K562 (cell line): ENCODE measurements at regions not wholly inside any gene's neighbourhood (a gene's known extent, or its start where the extent isn't known, plus 50 kb on each side); places are given as distances from the start of the nearest gene placed in this dataset.

ENCODE experiments used
- ATAC-seq: fragments of 200-7000 bp; cut with Tn5 transposase; 3 replicates; pipeline ENCODE4 v1.9.1; 2020; ENCODE audit warnings: moderate library complexity
- BruUV-seq: library from RNA; stranded (reverse); fragments of 400-500 nt; replicated peaks from 2 replicates; lab custom pipeline; 2021; lab: Mats Ljungman, UMichigan
- CTCF ChIA-PET: fragments of 300-600 bp; formaldehyde crosslinking; extraction: SDS; loops from one replicate; lab custom pipeline; 2021; ENCODE audit warnings: low intra/inter-chr PET ratio; lab: Yijun Ruan, JAX
- POLR2A ChIA-PET: fragments of 300-600, 350-650 bp; sonication (Branson Sonifier 250); formaldehyde crosslinking; extraction: SDS; loops from one replicate; lab custom pipeline; 2021; ENCODE audit warnings: antibody characterized with exemption, inconsistent platforms; lab: Yijun Ruan, JAX
- DNase-seq, 4 experiments: peaks; one replicate each; pipeline versions ENCODE4 v3.0.0 to v3.0.0-alpha.2; 2011 to 2018; ENCODE audit warnings: low spot score in 3 of 4, mixed read lengths in 3 of 4; ENCODE audit errors: extremely low read depth in 1 of 4
- FAIRE-seq: peaks from 2 replicates; lab custom pipeline; 2011; peaks lifted over from hg19 to GRCh38; lab: Jason Lieb, UNC
- H2AFZ ChIP-seq: 2 replicates; pipeline ENCODE4 v1.6.0; 2011; ENCODE audit warnings: low read depth, low read length, control low read depth, inconsistent platforms
- H3K27ac ChIP-seq: fragments of 200-600 bp; 3 replicates; pipeline ENCODE4 v1.8.0; 2011; ENCODE audit warnings: low read depth, mild to moderate bottlenecking, control low read depth, inconsistent platforms, low read length, moderate library complexity, mixed read lengths; ENCODE audit errors: extremely low read depth
- H3K27me3 ChIP-seq, 2 experiments: fragments of 300-600 bp in 1 of 2; 2 replicates in 1 of 2; 3 replicates in 1 of 2; pipeline versions ENCODE4 v1.6.0 to v1.8.0; 2011; ENCODE audit warnings: inconsistent platforms in 2 of 2, low read length in 2 of 2, mild to moderate bottlenecking in 1 of 2, mixed read lengths in 1 of 2, moderate library complexity in 1 of 2; ENCODE audit not compliant: control insufficient read depth in 2 of 2, insufficient read depth in 2 of 2
- H3K36me3 ChIP-seq: fragments of 300-600 bp; 3 replicates; pipeline ENCODE4 v1.8.0; 2011; ENCODE audit warnings: mild to moderate bottlenecking, low read length, inconsistent platforms; ENCODE audit not compliant: control insufficient read depth, insufficient read depth
- H3K4me1 ChIP-seq, 2 experiments: fragments of 200-600 bp in 1 of 2; replicated peaks in 1 of 2; 2 replicates in 1 of 2; 3 replicates in 1 of 2; pipeline versions ENCODE4 v1.5.1 to v1.8.0; 2011; ENCODE audit warnings: inconsistent platforms in 2 of 2, low read length in 2 of 2, mild to moderate bottlenecking in 1 of 2, mixed read lengths in 1 of 2, moderate library complexity in 1 of 2; ENCODE audit not compliant: control insufficient read depth in 2 of 2, insufficient read depth in 2 of 2
- H3K4me2 ChIP-seq: 2 replicates; pipeline ENCODE4 v1.6.1; 2011; ENCODE audit warnings: low read length, control low read depth, inconsistent platforms, mixed read lengths; ENCODE audit not compliant: insufficient read depth
- H3K4me3 ChIP-seq: fragments of 200-600 bp; sonication (generic), shearing (Covaris generic); 2 replicates; pipeline ENCODE4 v1.5.1; 2016; ENCODE audit warnings: control low read depth, inconsistent platforms
- H3K79me2 ChIP-seq: fragments of 200-600 bp; 3 replicates; pipeline ENCODE4 v1.8.0; 2011; ENCODE audit warnings: low read length, inconsistent platforms; ENCODE audit not compliant: control insufficient read depth, insufficient read depth
- H3K9ac ChIP-seq, 2 experiments: 2 replicates each; pipeline versions ENCODE4 v1.6.0 to v1.6.1; 2011; ENCODE audit warnings: low read depth in 2 of 2, low read length in 2 of 2, control low read depth in 1 of 2, inconsistent platforms in 1 of 2, mild to moderate bottlenecking in 1 of 2, mixed read lengths in 1 of 2; ENCODE audit not compliant: insufficient read depth in 1 of 2
- H3K9me1 ChIP-seq: one replicate; pipeline ENCODE4 v1.6.0; 2011; ENCODE audit warnings: inconsistent platforms, mild to moderate bottlenecking, low read length, moderate library complexity; ENCODE audit not compliant: control insufficient read depth, insufficient read depth
- H3K9me3 ChIP-seq: replicated peaks from 2 replicates; pipeline ENCODE4 v1.5.1; 2011; ENCODE audit warnings: low read depth, low read length, inconsistent platforms; ENCODE audit not compliant: control insufficient read depth, insufficient read depth
- H4K20me1 ChIP-seq: replicated peaks from 2 replicates; pipeline ENCODE4 v1.6.1; 2011; ENCODE audit warnings: low read length, inconsistent platforms, mixed read lengths; ENCODE audit not compliant: control insufficient read depth, insufficient read depth
- ARHGAP35 ChIP-seq: fragments of 450-650 bp; IDR thresholded peaks from 2 replicates; pipeline ENCODE4 v1.6.1; 2018; ENCODE audit not compliant: partially characterized antibody
- BMI1 ChIP-seq: fragments of 150-350 bp; IDR thresholded peaks from 2 replicates; pipeline ENCODE4 v1.6.1; 2014; ENCODE audit warnings: low read length
- BRD4 ChIP-seq: fragments of 200-600 bp; sonication (generic); IDR thresholded peaks from 2 replicates; pipeline ENCODE4 v1.6.1; 2017; ENCODE audit warnings: inconsistent platforms
- E2F4 ChIP-seq: sonication (generic); formaldehyde crosslinking; IDR thresholded peaks from 2 replicates; pipeline ENCODE4 v1.8.0; 2022; ENCODE audit warnings: mild to moderate bottlenecking, low read depth, missing genetic modification reagents
- GTF2A2 ChIP-seq: IDR thresholded peaks from 2 replicates; pipeline ENCODE4 v1.6.1; 2016; ENCODE audit warnings: mild to moderate bottlenecking, missing genetic modification characterization, missing compliant biosample characterization
- HDAC2 ChIP-seq: fragments of 450-650 bp; IDR thresholded peaks from 2 replicates; pipeline ENCODE4 v1.6.1; 2016; ENCODE audit warnings: mild to moderate bottlenecking
- HMG20A ChIP-seq: fragments of 450-650 bp; formaldehyde crosslinking; conservative IDR thresholded peaks from 2 replicates; pipeline ENCODE4 v1.4.0; 2020; ENCODE audit warnings: mild to moderate bottlenecking, mixed read lengths
- MECOM ChIP-seq: fragments of 250-450 bp; sonication (Bioruptor Pico); IDR thresholded peaks from 2 replicates; pipeline ENCODE4 v1.8.0; 2022; ENCODE audit warnings: inconsistent platforms
- NONO ChIP-seq, 2 experiments: fragments of 200-400 bp in 1 of 2; fragments of 450-650 bp in 1 of 2; formaldehyde crosslinking in 1 of 2; IDR thresholded peaks; 2 replicates each; pipeline ENCODE4 v1.6.1; 2017; ENCODE audit warnings: low read depth in 2 of 2, mild to moderate bottlenecking in 2 of 2, moderate library complexity in 2 of 2, low read length in 1 of 2
- PHF8 ChIP-seq: fragments of 200-600 bp; sonication (generic); IDR thresholded peaks from 2 replicates; pipeline ENCODE4 v1.6.1; 2012; ENCODE audit warnings: mixed run types, mild to moderate bottlenecking, inconsistent platforms, low read length, moderate library complexity, borderline replicate concordance
- PPARD ChIP-seq: fragments of 250-450 bp; sonication (Bioruptor Pico); IDR thresholded peaks from 2 replicates; pipeline ENCODE4 v1.8.0; 2022; ENCODE audit warnings: inconsistent platforms, mild to moderate bottlenecking, moderate library complexity
- RNF2 ChIP-seq: sonication (generic); IDR thresholded peaks from 2 replicates; pipeline ENCODE4 v1.6.1; 2016
- ZFP30 ChIP-seq: fragments of 250-450 bp; sonication (Bioruptor Pico); IDR thresholded peaks from 2 replicates; pipeline ENCODE4 v1.8.0; 2022; ENCODE audit warnings: moderate library complexity, mild to moderate bottlenecking, inconsistent platforms, borderline replicate concordance
- ZFPM2 ChIP-seq: fragments of 250-450 bp; sonication (Bioruptor Pico); IDR thresholded peaks from 2 replicates; pipeline ENCODE4 v1.5.1; 2022; ENCODE audit warnings: mild to moderate bottlenecking
- ZNF644 ChIP-seq: fragments of 200-800 bp; sonication (Bioruptor generic); IDR thresholded peaks from 2 replicates; pipeline ENCODE4 v1.6.1; 2016; ENCODE audit warnings: low read depth, missing genetic modification characterization, missing compliant biosample characterization
- ZNF717 ChIP-seq: fragments of 250-450 bp; sonication (Bioruptor Pico); IDR thresholded peaks from 2 replicates; pipeline ENCODE4 v1.5.0; 2021
- ZNF778 ChIP-seq: fragments of 450-650 bp; formaldehyde crosslinking; IDR thresholded peaks from 2 replicates; pipeline ENCODE4 v1.4.0; 2020; ENCODE audit warnings: mild to moderate bottlenecking, moderate library complexity
- ZSCAN29 ChIP-seq: fragments of 450-650 bp; IDR thresholded peaks from 2 replicates; pipeline ENCODE4 v1.6.1; 2017
- WGBS: fragments of 100-300 bp; shearing (Covaris generic); methylation state at CpG from one replicate; pipeline ENCODE4 v1.1.6; 2016; ENCODE audit warnings: low coverage, mixed read lengths; ENCODE audit not compliant: insufficient coverage; ENCODE audit errors: missing lambda C conversion rate; 5-methylcytosine and 5-hydroxymethylcytosine counted together
- in situ Hi-C: fragments of 300-500 bp; cut with MboI; formaldehyde crosslinking; loops from 4 replicates; pipeline ENCODE4 v1.15.0; 2018; ENCODE audit warnings: inconsistent platforms, mixed read lengths
- intact Hi-C: fragments of 100-400 bp; cut with micrococcal nuclease; formaldehyde crosslinking; loops from 2 replicates; pipeline ENCODE4 v1.14.2; 2022
- TF ChIP-seq, protein P1 (sequence below): fragments of 450-650 bp; IDR thresholded peaks from 2 replicates; pipeline ENCODE4 v1.6.1; 2017; ENCODE audit warnings: antibody characterized with exemption, mild to moderate bottlenecking

DNA sequence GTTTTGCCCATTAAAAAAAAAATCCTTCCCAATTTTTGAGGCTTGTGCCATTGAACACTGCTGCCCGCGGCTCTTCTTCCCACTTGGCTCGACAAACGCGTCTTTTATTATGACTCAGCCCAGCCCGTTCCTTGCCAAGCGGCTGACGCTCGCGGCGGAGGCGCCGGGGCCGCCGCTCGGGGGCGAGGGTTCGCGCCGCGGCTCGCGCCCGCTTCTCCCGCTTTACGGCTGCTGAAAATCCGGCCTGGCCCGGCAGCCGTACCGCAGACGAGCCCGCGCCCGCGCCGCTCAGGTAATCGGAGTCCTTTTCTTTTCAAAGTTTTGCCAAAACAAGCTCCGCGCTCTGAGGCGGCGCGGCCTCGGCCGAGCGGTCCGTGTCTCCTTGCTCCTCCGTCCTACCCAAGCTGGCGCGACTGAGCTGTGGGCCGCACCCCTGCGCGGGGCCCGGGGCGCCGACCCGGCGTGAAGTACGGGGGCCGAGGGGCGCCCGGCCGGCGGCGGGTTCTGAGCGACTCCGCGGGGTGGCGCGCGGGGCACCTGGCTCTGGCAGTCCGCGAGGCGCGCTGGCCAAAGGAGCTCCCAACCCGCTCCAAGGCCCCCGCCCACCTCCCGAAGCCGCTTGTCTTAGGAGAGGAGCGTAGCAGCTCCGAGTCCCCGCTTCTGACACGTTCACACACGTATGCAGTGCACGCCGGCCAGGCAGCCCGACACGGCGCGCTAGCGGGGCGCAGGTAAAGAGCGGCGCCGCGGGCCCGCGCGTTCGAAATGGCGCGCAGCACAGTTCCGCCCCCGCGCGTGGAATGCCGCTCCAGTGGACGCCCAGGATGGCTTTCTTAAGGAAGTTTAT lies 418.2 kb upstream of the NAALADL2 start:
- Histone ChIP-seq H3K4me2 (peak overlapping the region; percentile 81), H3K9me1 (no peaks in the 10 kb centered on the region), H3K27ac (peak overlapping the region; percentile 76; the same call in 2 of the 3 replicates), H3K4me3 (peak overlapping the region; percentile 63), H3K36me3 (no peaks in the 10 kb centered on the region), H3K79me2 (no peaks in the 10 kb centered on the region), H3K27me3 (no peaks in the 10 kb centered on the region), H2AFZ (peak overlapping the region; percentile 89), H3K4me1 (peaks cover 0 to 10% of the 10 kb centered on the region in 2 experiments; a peak in 2 of 5 replicates), H3K9me3 (no peaks in the 10 kb centered on the region), H4K20me1 (no peaks in the 10 kb centered on the region), H3K9ac (peak overlapping the region; percentile 70 to 91)
- WGBS: 8% methylated on average over 73 of the region's 107 CpGs
- BruUV-seq: no TSS peak
- no peak for FAIRE-seq
- DNase-seq: peak; percentile 51 to 76 (median 63)
- ChIA-PET POLR2A (interaction anchor here (0.6 to 1.9 kb wide), 4 partner anchors 9 to 232 kb away, joined by 3 to 5 read pairs (median 4); no protein-coding TSS in a partner anchor), CTCF (no interaction called here)
- intact Hi-C loops: no loop called here
- in situ Hi-C loops: no loop called here
- peak; percentile 94 for ATAC-seq
- TF ChIP-seq HMG20A: no peak
- 0 out of 4 replicates have a peak, but pooled peaks of 1 of the 2 experiments have one; percentile 27 for TF ChIP-seq NONO (IDR thresholded peaks at IDR 0.05; ENCODE audit: low read depth in 2 of 2, low read length in 1 of 2)
- no peak for TF ChIP-seq ZFP30 (CRISPR knock-in tag)
- no peak for TF ChIP-seq GTF2A2 (tag)
- TF ChIP-seq, protein P1, sequence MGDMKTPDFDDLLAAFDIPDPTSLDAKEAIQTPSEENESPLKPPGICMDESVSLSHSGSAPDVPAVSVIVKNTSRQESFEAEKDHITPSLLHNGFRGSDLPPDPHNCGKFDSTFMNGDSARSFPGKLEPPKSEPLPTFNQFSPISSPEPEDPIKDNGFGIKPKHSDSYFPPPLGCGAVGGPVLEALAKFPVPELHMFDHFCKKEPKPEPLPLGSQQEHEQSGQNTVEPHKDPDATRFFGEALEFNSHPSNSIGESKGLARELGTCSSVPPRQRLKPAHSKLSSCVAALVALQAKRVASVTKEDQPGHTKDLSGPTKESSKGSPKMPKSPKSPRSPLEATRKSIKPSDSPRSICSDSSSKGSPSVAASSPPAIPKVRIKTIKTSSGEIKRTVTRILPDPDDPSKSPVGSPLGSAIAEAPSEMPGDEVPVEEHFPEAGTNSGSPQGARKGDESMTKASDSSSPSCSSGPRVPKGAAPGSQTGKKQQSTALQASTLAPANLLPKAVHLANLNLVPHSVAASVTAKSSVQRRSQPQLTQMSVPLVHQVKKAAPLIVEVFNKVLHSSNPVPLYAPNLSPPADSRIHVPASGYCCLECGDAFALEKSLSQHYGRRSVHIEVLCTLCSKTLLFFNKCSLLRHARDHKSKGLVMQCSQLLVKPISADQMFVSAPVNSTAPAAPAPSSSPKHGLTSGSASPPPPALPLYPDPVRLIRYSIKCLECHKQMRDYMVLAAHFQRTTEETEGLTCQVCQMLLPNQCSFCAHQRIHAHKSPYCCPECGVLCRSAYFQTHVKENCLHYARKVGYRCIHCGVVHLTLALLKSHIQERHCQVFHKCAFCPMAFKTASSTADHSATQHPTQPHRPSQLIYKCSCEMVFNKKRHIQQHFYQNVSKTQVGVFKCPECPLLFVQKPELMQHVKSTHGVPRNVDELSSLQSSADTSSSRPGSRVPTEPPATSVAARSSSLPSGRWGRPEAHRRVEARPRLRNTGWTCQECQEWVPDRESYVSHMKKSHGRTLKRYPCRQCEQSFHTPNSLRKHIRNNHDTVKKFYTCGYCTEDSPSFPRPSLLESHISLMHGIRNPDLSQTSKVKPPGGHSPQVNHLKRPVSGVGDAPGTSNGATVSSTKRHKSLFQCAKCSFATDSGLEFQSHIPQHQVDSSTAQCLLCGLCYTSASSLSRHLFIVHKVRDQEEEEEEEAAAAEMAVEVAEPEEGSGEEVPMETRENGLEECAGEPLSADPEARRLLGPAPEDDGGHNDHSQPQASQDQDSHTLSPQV: no peak
- no peak for TF ChIP-seq ZSCAN29
- no peak for TF ChIP-seq RNF2
- TF ChIP-seq ZNF778 (CRISPR knock-in tag): no peak
- no peak for TF ChIP-seq E2F4
- TF ChIP-seq ARHGAP35: no peak
- TF ChIP-seq HDAC2: no peak
- TF ChIP-seq PHF8: peak; percentile 66; the same call in 1 of the 2 replicates
- no peak for TF ChIP-seq BMI1
- TF ChIP-seq ZNF644 (tag): no peak
- no peak for TF ChIP-seq BRD4
- TF ChIP-seq ZNF717: no peak
- no peak for TF ChIP-seq MECOM (CRISPR knock-in tag)
- TF ChIP-seq ZFPM2 (CRISPR knock-in tag): no peak
- no peak for TF ChIP-seq PPARD
